H1 (cell line): ENCODE measurements at regions not wholly inside any gene's neighbourhood (a gene's known extent, or its start where the extent isn't known, plus 50 kb on each side); places are given as distances from the start of the nearest gene placed in this dataset.

ENCODE experiments used
- CBX8 ChIP-seq: fragments of 300-800, 300-1000 bp; sonication (generic); IDR thresholded peaks from 2 replicates; pipeline ENCODE4 v1.7.1; 2016; ENCODE audit warnings: low read depth, low read length, borderline replicate concordance
- KDM5A ChIP-seq: fragments of 200-600 bp; IDR thresholded peaks from 2 replicates; pipeline ENCODE4 v1.7.1; 2012; ENCODE audit warnings: mild to moderate bottlenecking, low read length, inconsistent platforms, mixed read lengths
- PHF8 ChIP-seq: fragments of 200-600 bp; sonication (generic); conservative IDR thresholded peaks from 2 replicates; pipeline ENCODE4 v1.7.1; 2012; ENCODE audit warnings: low read depth, mild to moderate bottlenecking, inconsistent platforms, low read length, moderate library complexity
- RNF2 ChIP-seq: fragments of 200-900, 300-1000 bp; sonication (generic); IDR thresholded peaks from 2 replicates; pipeline ENCODE4 v1.7.1; 2016; ENCODE audit warnings: borderline replicate concordance, low read depth, mild to moderate bottlenecking, antibody characterized with exemption, low read length; ENCODE audit not compliant: poor library complexity, severe bottlenecking; ENCODE audit errors: missing control alignments
- TAF7 ChIP-seq: optimal IDR thresholded peaks from 2 replicates; pipeline ENCODE3; 2011; ENCODE audit warnings: low read depth, mild to moderate bottlenecking, inconsistent platforms, low read length, moderate library complexity, borderline replicate concordance
- TF ChIP-seq, protein P1 (sequence below): fragments of 300-600 bp; sonication (generic); IDR thresholded peaks from 2 replicates; pipeline ENCODE4 v1.7.1; 2012; ENCODE audit warnings: low read length, moderate library complexity, mild to moderate bottlenecking, inconsistent platforms; ENCODE audit not compliant: insufficient replicate concordance
- TF ChIP-seq, protein P2 (sequence below), 3 experiments: IDR thresholded peaks; 1 replicate in 2 of 3; 2 replicates in 1 of 3; pipeline versions ENCODE4 v1.5.1 to v1.6.1; 2011; ENCODE audit warnings: low read length in 3 of 3, mild to moderate bottlenecking in 3 of 3, inconsistent platforms in 2 of 3, low read depth in 1 of 3, moderate library complexity in 1 of 3; ENCODE audit not compliant: insufficient read depth in 1 of 3; ENCODE audit errors: control extremely low read depth in 1 of 3

DNA sequence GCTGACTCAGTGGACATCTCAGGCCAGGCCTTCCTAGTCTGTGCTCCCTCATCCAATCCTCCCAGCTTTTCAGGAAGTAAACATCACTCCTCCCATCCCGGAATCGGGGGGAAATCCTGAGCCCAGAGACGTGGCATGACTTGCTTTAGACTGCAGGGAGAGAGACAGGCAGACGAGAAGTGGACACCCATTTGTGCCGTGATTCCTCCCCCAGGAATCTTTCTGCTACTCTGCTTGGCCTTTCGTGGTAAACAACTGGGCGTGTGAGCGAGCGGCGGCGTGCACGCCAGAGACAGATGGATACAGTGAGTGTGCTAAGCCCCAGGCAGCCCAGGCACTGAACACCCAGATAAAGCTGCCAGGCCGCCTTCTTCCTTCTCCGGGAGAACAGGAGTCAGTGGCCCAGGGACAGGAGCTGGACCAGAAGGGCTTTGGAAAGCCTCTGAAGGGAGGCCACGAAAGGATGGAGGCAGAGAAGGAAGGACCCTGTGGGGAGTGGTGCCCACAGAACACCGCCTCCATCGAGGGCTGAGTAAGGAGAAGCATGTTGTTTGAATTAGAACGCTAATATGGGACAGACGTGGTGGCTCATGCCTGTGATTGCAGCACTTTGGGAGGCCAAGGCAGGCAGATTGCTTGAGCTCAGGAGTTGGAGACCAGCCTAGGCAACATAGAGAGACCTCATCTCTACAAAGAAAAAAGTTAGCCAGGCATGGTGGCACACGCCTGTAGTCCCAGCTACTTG lies 53.0 kb upstream of the PRR5 start (continued):
- TF ChIP-seq, protein P1, sequence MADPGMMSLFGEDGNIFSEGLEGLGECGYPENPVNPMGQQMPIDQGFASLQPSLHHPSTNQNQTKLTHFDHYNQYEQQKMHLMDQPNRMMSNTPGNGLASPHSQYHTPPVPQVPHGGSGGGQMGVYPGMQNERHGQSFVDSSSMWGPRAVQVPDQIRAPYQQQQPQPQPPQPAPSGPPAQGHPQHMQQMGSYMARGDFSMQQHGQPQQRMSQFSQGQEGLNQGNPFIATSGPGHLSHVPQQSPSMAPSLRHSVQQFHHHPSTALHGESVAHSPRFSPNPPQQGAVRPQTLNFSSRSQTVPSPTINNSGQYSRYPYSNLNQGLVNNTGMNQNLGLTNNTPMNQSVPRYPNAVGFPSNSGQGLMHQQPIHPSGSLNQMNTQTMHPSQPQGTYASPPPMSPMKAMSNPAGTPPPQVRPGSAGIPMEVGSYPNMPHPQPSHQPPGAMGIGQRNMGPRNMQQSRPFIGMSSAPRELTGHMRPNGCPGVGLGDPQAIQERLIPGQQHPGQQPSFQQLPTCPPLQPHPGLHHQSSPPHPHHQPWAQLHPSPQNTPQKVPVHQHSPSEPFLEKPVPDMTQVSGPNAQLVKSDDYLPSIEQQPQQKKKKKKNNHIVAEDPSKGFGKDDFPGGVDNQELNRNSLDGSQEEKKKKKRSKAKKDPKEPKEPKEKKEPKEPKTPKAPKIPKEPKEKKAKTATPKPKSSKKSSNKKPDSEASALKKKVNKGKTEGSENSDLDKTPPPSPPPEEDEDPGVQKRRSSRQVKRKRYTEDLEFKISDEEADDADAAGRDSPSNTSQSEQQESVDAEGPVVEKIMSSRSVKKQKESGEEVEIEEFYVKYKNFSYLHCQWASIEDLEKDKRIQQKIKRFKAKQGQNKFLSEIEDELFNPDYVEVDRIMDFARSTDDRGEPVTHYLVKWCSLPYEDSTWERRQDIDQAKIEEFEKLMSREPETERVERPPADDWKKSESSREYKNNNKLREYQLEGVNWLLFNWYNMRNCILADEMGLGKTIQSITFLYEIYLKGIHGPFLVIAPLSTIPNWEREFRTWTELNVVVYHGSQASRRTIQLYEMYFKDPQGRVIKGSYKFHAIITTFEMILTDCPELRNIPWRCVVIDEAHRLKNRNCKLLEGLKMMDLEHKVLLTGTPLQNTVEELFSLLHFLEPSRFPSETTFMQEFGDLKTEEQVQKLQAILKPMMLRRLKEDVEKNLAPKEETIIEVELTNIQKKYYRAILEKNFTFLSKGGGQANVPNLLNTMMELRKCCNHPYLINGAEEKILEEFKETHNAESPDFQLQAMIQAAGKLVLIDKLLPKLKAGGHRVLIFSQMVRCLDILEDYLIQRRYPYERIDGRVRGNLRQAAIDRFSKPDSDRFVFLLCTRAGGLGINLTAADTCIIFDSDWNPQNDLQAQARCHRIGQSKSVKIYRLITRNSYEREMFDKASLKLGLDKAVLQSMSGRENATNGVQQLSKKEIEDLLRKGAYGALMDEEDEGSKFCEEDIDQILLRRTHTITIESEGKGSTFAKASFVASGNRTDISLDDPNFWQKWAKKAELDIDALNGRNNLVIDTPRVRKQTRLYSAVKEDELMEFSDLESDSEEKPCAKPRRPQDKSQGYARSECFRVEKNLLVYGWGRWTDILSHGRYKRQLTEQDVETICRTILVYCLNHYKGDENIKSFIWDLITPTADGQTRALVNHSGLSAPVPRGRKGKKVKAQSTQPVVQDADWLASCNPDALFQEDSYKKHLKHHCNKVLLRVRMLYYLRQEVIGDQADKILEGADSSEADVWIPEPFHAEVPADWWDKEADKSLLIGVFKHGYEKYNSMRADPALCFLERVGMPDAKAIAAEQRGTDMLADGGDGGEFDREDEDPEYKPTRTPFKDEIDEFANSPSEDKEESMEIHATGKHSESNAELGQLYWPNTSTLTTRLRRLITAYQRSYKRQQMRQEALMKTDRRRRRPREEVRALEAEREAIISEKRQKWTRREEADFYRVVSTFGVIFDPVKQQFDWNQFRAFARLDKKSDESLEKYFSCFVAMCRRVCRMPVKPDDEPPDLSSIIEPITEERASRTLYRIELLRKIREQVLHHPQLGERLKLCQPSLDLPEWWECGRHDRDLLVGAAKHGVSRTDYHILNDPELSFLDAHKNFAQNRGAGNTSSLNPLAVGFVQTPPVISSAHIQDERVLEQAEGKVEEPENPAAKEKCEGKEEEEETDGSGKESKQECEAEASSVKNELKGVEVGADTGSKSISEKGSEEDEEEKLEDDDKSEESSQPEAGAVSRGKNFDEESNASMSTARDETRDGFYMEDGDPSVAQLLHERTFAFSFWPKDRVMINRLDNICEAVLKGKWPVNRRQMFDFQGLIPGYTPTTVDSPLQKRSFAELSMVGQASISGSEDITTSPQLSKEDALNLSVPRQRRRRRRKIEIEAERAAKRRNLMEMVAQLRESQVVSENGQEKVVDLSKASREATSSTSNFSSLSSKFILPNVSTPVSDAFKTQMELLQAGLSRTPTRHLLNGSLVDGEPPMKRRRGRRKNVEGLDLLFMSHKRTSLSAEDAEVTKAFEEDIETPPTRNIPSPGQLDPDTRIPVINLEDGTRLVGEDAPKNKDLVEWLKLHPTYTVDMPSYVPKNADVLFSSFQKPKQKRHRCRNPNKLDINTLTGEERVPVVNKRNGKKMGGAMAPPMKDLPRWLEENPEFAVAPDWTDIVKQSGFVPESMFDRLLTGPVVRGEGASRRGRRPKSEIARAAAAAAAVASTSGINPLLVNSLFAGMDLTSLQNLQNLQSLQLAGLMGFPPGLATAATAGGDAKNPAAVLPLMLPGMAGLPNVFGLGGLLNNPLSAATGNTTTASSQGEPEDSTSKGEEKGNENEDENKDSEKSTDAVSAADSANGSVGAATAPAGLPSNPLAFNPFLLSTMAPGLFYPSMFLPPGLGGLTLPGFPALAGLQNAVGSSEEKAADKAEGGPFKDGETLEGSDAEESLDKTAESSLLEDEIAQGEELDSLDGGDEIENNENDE = no peak
- no peak for TF ChIP-seq PHF8
- TF ChIP-seq KDM5A = no peak
- no peak for TF ChIP-seq CBX8
- TF ChIP-seq, protein P2, sequence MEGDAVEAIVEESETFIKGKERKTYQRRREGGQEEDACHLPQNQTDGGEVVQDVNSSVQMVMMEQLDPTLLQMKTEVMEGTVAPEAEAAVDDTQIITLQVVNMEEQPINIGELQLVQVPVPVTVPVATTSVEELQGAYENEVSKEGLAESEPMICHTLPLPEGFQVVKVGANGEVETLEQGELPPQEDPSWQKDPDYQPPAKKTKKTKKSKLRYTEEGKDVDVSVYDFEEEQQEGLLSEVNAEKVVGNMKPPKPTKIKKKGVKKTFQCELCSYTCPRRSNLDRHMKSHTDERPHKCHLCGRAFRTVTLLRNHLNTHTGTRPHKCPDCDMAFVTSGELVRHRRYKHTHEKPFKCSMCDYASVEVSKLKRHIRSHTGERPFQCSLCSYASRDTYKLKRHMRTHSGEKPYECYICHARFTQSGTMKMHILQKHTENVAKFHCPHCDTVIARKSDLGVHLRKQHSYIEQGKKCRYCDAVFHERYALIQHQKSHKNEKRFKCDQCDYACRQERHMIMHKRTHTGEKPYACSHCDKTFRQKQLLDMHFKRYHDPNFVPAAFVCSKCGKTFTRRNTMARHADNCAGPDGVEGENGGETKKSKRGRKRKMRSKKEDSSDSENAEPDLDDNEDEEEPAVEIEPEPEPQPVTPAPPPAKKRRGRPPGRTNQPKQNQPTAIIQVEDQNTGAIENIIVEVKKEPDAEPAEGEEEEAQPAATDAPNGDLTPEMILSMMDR (IDR thresholded peaks at IDR 0.05; ENCODE audit: control extremely low read depth in 1 of 3, insufficient read depth in 1 of 3, low read depth in 1 of 3, low read length in 3 of 3) = no peak
- TF ChIP-seq TAF7 = no peak
- no peak for TF ChIP-seq RNF2
